ENCODE measurements at regions not wholly inside any gene's neighbourhood (a gene's known extent, or its start where the extent isn't known, plus 50 kb on each side); places are given as distances from the start of the nearest gene placed in this dataset.

GRCh38 chr14:22164616-22165015 lies 424.4 kb downstream of the DAD1 start:
- Mint-ChIP-seq H3K27ac (ENCODE audit: unreplicated experiment) (no peak overlapping the region), H3K9me3 (ENCODE audit: low read depth, unreplicated experiment) (no peaks in the 10 kb centered on the region), H3K4me1 (ENCODE audit: low read depth, unreplicated experiment) (peaks cover 22% of the 10 kb centered on the region), H3K27me3 (ENCODE audit: unreplicated experiment) (no peaks in the 10 kb centered on the region), H3K4me3 (ENCODE audit: low read depth, unreplicated experiment) (no peak overlapping the region), H3K36me3 (ENCODE audit: insufficient read depth, unreplicated experiment) (no peaks in the 10 kb centered on the region)
- no peak for TF ChIP-seq CTCF (IDR thresholded peaks at IDR 0.05; ENCODE audit: unreplicated experiment)
- intact Hi-C loops (cut with micrococcal nuclease; ENCODE audit: unreplicated experiment) = loop anchor here (5.0 to 10.0 kb wide), 2 partner anchors 60 to 148 kb away; no protein-coding TSS in a partner anchor
- CTCF ChIA-PET = interaction anchor here (3.3 kb wide), 1 partner anchor 36 kb away, joined by 37 read pairs; no protein-coding TSS in a partner anchor
- no peak for DNase-seq
- no TSS peak for BruUV-seq (replicated peaks)

GRCh38 chr14:22163051-22163450 lies 426.0 kb downstream of the DAD1 start:
- H3K27me3 Mint-ChIP-seq (ENCODE audit: unreplicated experiment) = no peaks in the 10 kb centered on the region
- CTCF ChIA-PET = interaction anchor here (1.2 to 3.3 kb wide), 6 partner anchors 38 to 212 kb away, joined by 4 to 37 read pairs (median 10); no protein-coding TSS in a partner anchor
- TF ChIP-seq CTCF (IDR thresholded peaks at IDR 0.05; ENCODE audit: unreplicated experiment) = no peak
- H3K4me1 Mint-ChIP-seq (ENCODE audit: low read depth, unreplicated experiment) = peaks cover 23% of the 10 kb centered on the region
- H3K4me3 Mint-ChIP-seq (ENCODE audit: low read depth, unreplicated experiment) = no peak overlapping the region
- DNase-seq = no peak
- no TSS peak for BruUV-seq (replicated peaks)
- H3K9me3 Mint-ChIP-seq (ENCODE audit: low read depth, unreplicated experiment) = no peaks in the 10 kb centered on the region
- no peaks in the 10 kb centered on the region for H3K36me3 Mint-ChIP-seq (ENCODE audit: insufficient read depth, unreplicated experiment)
- no peak overlapping the region for H3K27ac Mint-ChIP-seq (ENCODE audit: unreplicated experiment)
- intact Hi-C loops (cut with micrococcal nuclease; ENCODE audit: unreplicated experiment) = loop anchor here (2.0 to 10.0 kb wide), 3 partner anchors 38 to 149 kb away; no protein-coding TSS in a partner anchor

DNA sequence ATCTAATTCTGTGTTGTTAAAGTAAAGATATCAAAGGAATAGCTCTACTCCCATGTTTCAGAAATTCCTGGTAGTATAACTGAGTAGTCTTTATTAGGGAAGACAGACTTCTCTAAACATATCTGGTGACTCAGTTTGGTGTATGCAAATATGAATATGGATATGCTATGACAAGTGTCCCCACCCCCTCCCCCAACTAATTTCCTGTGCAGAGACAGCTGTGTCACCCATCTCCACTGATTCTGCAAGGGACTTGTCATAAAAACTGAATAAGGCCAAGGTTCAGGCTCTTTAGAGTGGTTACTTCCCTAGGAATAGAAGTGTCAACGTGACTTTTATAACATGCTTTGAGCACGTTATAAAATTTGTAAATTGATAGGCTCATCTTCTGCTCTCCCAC lies 429.1 kb downstream of the DAD1 start:
- Mint-ChIP-seq H3K27ac (ENCODE audit: unreplicated experiment) (no peak overlapping the region), H3K36me3 (ENCODE audit: insufficient read depth, unreplicated experiment) (no peaks in the 10 kb centered on the region), H3K27me3 (ENCODE audit: unreplicated experiment) (no peaks in the 10 kb centered on the region), H3K4me3 (ENCODE audit: low read depth, unreplicated experiment) (no peak overlapping the region), H3K4me1 (ENCODE audit: low read depth, unreplicated experiment) (peaks cover 20% of the 10 kb centered on the region), H3K9me3 (ENCODE audit: low read depth, unreplicated experiment) (no peaks in the 10 kb centered on the region)
- intact Hi-C loops (cut with micrococcal nuclease; ENCODE audit: unreplicated experiment) = loop anchor here (5.0 to 10.0 kb wide), 2 partner anchors 65 to 152 kb away; no protein-coding TSS in a partner anchor
- no peak for TF ChIP-seq CTCF (IDR thresholded peaks at IDR 0.05; ENCODE audit: unreplicated experiment)
- CTCF ChIA-PET = interaction anchor here (0.7 kb wide), 1 partner anchor 38 kb away, joined by 10 read pairs; no protein-coding TSS in a partner anchor
- DNase-seq = no peak
- BruUV-seq (replicated peaks) = no TSS peak

- Mint-ChIP-seq H3K36me3 (ENCODE audit: insufficient read depth, unreplicated experiment) (no peaks in the 10 kb centered on the region), H3K9me3 (ENCODE audit: low read depth, unreplicated experiment) (no peaks in the 10 kb centered on the region), H3K4me3 (ENCODE audit: low read depth, unreplicated experiment) (no peak overlapping the region), H3K4me1 (ENCODE audit: low read depth, unreplicated experiment) (peaks cover 11% of the 10 kb centered on the region), H3K27ac (ENCODE audit: unreplicated experiment) (no peak overlapping the region), H3K27me3 (ENCODE audit: unreplicated experiment) (no peaks in the 10 kb centered on the region)
- BruUV-seq (replicated peaks) = no TSS peak
- peak; percentile 41 for DNase-seq
- intact Hi-C loops (cut with micrococcal nuclease; ENCODE audit: unreplicated experiment) = no loop called here
- no peak for TF ChIP-seq CTCF (IDR thresholded peaks at IDR 0.05; ENCODE audit: unreplicated experiment)
- CTCF ChIA-PET = interaction anchor here (1.1 kb wide), 1 partner anchor 37 kb away, joined by 3 read pairs; no protein-coding TSS in a partner anchor
Measured at GRCh38 chr14:22159099-22159498, 429.9 kb downstream of the DAD1 start.

Measured in Calu3 (cell line).